ENCODE measurements at regions not wholly inside any gene's neighbourhood (a gene's known extent, or its start where the extent isn't known, plus 50 kb on each side); places are given as distances from the start of the nearest gene placed in this dataset.

GRCh38 chr3:87333393-87333892 lies 57.1 kb upstream of the POU1F1 start (continued):
- TF ChIP-seq EP300 (IDR thresholded peaks at IDR 0.05; ENCODE audit: low read depth in 2 of 2, low read length in 2 of 2) (peak in 1 of 2 experiments; percentile 41; a peak in 2 of 4 replicates), EP300 (CRISPR knock-in tag; IDR thresholded peaks at IDR 0.05; ENCODE audit: borderline replicate concordance) (no peak), ARID5B (CRISPR knock-in tag; IDR thresholded peaks at IDR 0.05) (peak; percentile 78), MYNN (CRISPR knock-in tag; IDR thresholded peaks at IDR 0.05; ENCODE audit: low read depth) (no peak), KLF12 (CRISPR knock-in tag; IDR thresholded peaks at IDR 0.05; ENCODE audit: borderline replicate concordance) (no peak), SOX5 (CRISPR knock-in tag; IDR thresholded peaks at IDR 0.05; ENCODE audit: borderline replicate concordance) (peak; percentile 62; the same call in 1 of the 2 replicates), CREB1 (IDR thresholded peaks at IDR 0.05) (0 out of 2 replicates have a peak, but pooled peaks have one; percentile 16), CREB1 (CRISPR knock-in tag; IDR thresholded peaks at IDR 0.05) (no peak), JUNB (CRISPR knock-in tag; IDR thresholded peaks at IDR 0.05; ENCODE audit: borderline replicate concordance) (peak; percentile 31; the same call in 1 of the 2 replicates), AGO2 (optimal IDR thresholded peaks at IDR 0.05; ENCODE audit: low read depth, low read length) (no peak), ZNF383 (CRISPR knock-in tag; IDR thresholded peaks at IDR 0.05; ENCODE audit: borderline replicate concordance) (no peak), RARA (CRISPR knock-in tag; IDR thresholded peaks at IDR 0.05) (peak; percentile 72), SOX13 (IDR thresholded peaks at IDR 0.05) (0 out of 2 replicates have a peak, but pooled peaks have one; percentile 21), SOX13 (CRISPR knock-in tag; conservative IDR thresholded peaks at IDR 0.05 in 1 of 2, IDR thresholded peaks at IDR 0.05 in 1 of 2) (peak in 1 of 2 experiments; percentile 73; a peak in 2 of 4 replicates), SOX6 (IDR thresholded peaks at IDR 0.05) (no peak), SOX6 (CRISPR knock-in tag; IDR thresholded peaks at IDR 0.05) (peak; percentile 59; the same call in 1 of the 2 replicates), GATAD2A (CRISPR knock-in tag; IDR thresholded peaks at IDR 0.05) (0 out of 2 replicates have a peak, but pooled peaks have one; percentile 37), RXRB (CRISPR knock-in tag; IDR thresholded peaks at IDR 0.05; ENCODE audit: borderline replicate concordance) (0 out of 2 replicates have a peak, but pooled peaks have one; percentile 35), ZNF704 (CRISPR knock-in tag; IDR thresholded peaks at IDR 0.05; ENCODE audit: borderline replicate concordance) (no peak), FOSL1 (CRISPR knock-in tag; IDR thresholded peaks at IDR 0.05; ENCODE audit: borderline replicate concordance) (peak; percentile 73), ZNF605 (CRISPR knock-in tag; IDR thresholded peaks at IDR 0.05) (no peak)

Data from HepG2 (cell line).